ENCODE measurements at regions not wholly inside any gene's neighbourhood (a gene's known extent, or its start where the extent isn't known, plus 50 kb on each side); places are given as distances from the start of the nearest gene placed in this dataset.
A peak's percentile ranks its signal among the peaks of the same experiment; 100 is the strongest.

DNA sequence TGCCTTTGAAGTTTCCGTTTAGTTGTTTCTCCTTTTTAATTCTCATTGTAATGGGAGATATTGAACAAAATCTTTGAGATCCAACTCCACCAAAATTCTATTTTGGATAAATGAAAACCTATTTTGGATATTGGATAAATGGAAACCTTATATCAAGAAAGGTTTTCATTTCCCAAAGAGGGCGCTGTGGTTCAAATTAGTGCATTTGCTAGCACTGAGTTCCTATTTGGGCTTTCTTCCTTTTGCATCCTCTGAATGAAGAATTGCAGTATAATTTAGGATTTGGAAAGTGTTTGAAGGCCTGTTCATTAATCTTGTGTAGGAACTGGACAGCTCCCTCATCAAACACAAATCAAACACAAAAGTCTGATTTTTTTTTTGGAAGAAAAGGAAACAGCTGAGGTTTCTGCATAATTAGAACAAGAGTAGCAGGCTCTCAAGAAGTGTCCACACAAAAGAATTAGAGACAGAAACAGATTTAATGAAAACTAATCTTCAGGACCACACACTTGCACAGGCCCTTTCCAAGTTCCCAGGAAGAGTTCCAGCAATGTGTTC, 80.8 kb upstream of the KLF14 start:
- no peak for TF ChIP-seq ZFX (IDR thresholded peaks at IDR 0.05; ENCODE audit: borderline replicate concordance)
- TF ChIP-seq, protein P1, sequence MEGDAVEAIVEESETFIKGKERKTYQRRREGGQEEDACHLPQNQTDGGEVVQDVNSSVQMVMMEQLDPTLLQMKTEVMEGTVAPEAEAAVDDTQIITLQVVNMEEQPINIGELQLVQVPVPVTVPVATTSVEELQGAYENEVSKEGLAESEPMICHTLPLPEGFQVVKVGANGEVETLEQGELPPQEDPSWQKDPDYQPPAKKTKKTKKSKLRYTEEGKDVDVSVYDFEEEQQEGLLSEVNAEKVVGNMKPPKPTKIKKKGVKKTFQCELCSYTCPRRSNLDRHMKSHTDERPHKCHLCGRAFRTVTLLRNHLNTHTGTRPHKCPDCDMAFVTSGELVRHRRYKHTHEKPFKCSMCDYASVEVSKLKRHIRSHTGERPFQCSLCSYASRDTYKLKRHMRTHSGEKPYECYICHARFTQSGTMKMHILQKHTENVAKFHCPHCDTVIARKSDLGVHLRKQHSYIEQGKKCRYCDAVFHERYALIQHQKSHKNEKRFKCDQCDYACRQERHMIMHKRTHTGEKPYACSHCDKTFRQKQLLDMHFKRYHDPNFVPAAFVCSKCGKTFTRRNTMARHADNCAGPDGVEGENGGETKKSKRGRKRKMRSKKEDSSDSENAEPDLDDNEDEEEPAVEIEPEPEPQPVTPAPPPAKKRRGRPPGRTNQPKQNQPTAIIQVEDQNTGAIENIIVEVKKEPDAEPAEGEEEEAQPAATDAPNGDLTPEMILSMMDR (IDR thresholded peaks at IDR 0.05): peak; percentile 79
- H3K27ac ChIP-seq: no peak overlapping the region

GRCh38 chr7:130818056-130818455, 84.0 kb upstream of the KLF14 start:
- no peak overlapping the region for H3K27ac ChIP-seq
- TF ChIP-seq, protein P1 (IDR thresholded peaks at IDR 0.05): no peak
- no peak for TF ChIP-seq ZFX (IDR thresholded peaks at IDR 0.05; ENCODE audit: borderline replicate concordance)

- TF ChIP-seq, protein P1 (IDR thresholded peaks at IDR 0.05): no peak
- no peak for TF ChIP-seq ZFX (IDR thresholded peaks at IDR 0.05; ENCODE audit: borderline replicate concordance)
- H3K27ac ChIP-seq: no peak overlapping the region
Measured at GRCh38 chr7:130821864-130822263, 87.9 kb upstream of the KLF14 start.

DNA sequence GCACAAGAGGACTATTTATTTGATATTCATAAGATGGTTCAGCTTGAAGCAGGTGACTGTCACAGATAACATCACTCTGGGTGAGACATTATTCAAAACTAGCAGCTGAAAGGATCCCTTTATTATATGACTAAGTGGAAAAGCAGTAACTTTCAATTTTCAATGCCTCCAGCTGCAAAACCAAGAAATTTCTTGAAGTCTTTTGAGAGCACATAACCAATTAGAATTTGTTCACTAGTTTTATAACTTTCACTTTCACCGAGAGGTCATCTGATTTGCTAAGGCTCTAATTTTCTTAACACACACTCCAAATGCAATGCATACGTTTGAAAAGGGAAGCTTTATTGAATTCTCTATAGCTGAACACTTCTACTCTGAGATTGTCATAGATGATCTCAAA, 88.6 kb upstream of the KLF14 start:
- H3K27ac ChIP-seq: no peak overlapping the region
- no peak for TF ChIP-seq ZFX (IDR thresholded peaks at IDR 0.05; ENCODE audit: borderline replicate concordance)
- TF ChIP-seq, protein P1 (IDR thresholded peaks at IDR 0.05): no peak

- no peak overlapping the region for H3K27ac ChIP-seq
- TF ChIP-seq, protein P1 (IDR thresholded peaks at IDR 0.05): no peak
- TF ChIP-seq ZFX (IDR thresholded peaks at IDR 0.05; ENCODE audit: borderline replicate concordance): no peak
Measured at GRCh38 chr7:130823060-130823459, 89.1 kb upstream of the KLF14 start.

GRCh38 chr7:130825819-130826218, 91.8 kb upstream of the KLF14 start:
- TF ChIP-seq, protein P1 (IDR thresholded peaks at IDR 0.05): no peak
- no peak for TF ChIP-seq ZFX (IDR thresholded peaks at IDR 0.05; ENCODE audit: borderline replicate concordance)
- H3K27ac ChIP-seq: no peak overlapping the region

DNA sequence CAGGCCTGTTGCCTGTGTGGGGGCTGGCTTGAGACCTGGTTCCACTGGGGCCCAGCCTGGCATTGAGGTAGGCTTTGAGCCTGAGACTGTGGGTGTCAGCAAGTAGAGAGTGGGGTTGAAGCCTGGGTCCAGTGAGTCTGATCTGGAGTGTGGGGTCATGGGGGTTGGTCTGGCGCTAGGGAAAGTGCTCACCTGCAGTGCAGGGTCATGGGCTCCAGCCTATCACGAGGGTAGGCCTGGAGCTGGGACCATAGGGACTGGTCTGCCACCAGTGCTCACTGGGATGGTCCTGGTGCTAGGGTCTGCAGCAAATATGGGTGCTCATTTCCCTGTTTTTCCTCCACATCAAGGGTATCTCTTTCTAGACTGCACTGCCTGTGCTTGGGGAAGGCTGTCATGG, 95.4 kb upstream of the KLF14 start:
- TF ChIP-seq, protein P1 (IDR thresholded peaks at IDR 0.05): no peak
- TF ChIP-seq ZFX (IDR thresholded peaks at IDR 0.05; ENCODE audit: borderline replicate concordance): no peak
- H3K27ac ChIP-seq: no peak overlapping the region

Data from 22Rv1 (cell line).